HG03521 (cell line): ENCODE measurements at regions not wholly inside any gene's neighbourhood (a gene's known extent, or its start where the extent isn't known, plus 50 kb on each side); places are given as distances from the start of the nearest gene placed in this dataset.
"Not testable (repeated sequence)": the region's sequence is repeated elsewhere in the genome, so short reads cannot be mapped to it uniquely, and the experiment has no call there.

Experiments used
- ATAC-seq: cut with Tn5 transposase; IDR thresholded peaks from one replicate; pipeline ENCODE4 v1.9.1; 2021; ENCODE audit warnings: mild to moderate bottlenecking, moderate library complexity; ENCODE audit not compliant: unreplicated experiment

DNA sequence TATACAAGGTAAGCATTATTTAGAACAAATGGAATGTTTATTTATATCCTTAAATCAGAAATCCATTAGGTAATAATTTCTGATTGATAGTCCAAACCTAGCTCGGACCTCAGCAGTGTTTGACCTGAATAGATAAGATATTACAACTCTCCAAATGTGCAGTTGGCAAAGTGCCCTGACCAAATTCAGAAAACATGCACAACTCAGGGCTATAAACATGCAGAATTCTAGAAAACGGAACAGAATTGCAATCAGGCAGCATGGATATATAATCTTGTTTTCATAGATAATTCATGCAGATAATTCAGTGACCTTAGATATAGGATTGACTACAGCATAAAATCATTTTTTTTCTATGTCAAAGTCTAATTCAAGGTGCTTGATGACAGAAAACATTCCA, 626.6 kb upstream of the CITED2 start:
- no peak for ATAC-seq

DNA sequence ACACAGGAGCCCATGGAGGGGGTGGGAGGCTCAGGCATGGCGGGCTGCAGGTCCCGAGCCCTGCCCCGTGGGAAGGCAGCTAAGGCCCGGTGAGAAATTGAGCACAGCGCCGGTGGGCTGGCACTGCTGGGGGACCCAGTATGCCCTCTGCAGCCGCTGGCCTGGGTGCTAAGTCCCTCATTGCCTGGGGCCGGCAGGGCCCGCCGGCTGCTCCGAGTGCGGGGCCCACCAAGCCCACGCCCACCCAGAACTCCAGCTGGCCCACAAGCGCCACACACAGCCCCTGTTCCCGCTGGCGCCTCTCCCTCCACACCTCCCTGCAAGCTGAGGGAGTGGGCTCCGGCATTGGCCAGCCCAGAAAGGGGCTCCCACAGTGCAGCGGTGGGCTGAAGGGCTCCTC, 625.2 kb upstream of the CITED2 start:
- ATAC-seq = not testable (repeated sequence)

DNA sequence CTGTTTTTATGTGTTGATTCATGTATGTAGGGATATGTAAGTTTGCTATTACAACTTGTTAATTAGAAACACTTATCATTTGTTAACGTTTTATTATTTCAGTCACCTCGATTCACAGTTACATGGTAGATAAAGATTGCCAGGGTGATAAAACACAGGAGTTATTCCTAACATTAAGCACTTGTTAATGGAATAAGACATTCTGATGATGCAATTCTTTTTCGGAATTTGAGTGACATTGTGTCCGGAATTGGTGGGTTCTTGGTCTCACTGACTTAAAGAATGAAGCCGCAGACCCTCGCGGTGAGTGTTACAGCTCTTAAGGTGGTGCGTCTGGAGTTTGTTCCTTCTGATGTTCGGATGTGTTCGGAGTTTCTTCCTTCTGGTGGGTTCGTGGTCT, 624.0 kb upstream of the CITED2 start:
- not testable (repeated sequence) for ATAC-seq

DNA sequence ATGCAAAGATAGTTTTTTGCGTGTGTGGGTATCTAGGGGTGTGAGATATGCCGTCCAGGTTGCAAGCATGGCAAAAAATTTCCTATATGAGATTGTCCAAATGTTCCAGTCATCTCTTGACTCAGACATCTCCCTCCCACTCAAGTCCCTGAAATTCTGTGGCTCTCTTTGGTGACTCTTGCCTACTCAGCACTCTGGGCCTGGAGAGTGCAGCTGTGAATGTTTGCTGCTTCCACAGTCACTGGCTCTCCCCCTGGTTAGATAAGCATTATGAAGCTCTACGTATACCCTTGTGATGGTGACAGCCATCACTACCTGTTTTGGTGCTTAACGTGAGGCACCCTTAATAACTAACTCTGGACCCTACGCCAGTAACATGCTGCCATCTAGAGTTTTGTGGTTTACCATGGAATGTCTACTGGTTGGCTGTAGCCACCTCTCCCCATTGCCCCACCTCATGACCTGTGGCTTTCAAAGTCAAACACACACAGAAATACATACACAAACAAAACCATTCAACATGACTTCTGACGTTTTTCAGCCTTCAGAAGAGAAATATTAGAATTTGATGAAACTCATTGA, 621.9 kb upstream of the CITED2 start:
- no peak for ATAC-seq

DNA sequence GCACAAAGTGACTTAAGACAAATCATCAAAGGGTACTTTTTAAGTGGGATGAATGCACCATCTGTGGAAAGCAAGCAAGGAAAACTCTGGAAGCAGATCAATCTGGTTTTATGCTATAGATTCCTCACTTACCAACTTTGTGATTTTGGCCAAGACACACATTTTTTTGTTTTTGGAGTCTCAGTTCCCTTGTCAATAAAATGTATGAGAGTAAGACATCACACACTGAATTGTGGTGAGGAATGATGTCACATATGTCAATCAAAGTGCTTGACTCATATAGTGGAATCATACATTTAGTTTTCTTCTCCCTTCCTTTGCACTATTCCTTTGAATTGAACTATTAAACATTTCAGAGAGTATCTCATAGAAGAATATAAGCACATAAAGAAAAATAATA, 620.5 kb upstream of the CITED2 start:
- ATAC-seq = no peak

DNA sequence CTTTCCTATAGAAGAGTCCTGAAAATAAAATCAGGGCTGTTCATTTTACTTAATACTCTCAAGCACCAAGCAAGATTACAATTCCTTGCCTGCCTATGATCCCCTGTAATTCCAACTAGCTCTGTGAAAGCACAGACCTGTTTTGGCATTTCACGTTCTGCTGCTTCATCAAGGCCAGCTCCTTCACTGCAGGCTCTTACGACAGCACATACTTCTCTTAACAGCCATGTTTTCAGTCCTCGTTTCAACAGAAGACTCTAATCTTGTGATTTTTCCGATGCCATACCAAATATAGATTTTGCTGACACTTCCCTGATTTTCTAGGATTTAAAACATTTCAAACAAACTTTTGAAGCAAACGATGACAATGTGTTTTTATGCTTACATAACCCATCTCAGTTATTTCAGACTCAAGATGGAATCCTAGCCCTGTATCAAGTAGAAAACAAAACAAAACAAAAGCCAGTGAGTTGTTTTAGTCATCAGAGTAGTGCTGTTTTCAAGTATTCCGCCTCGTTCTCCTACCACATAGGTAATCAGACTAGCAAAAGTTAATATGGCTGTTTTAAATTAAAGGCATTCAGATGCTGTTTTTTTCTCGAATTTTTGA, 616.5 kb upstream of the CITED2 start:
- ATAC-seq = no peak

DNA sequence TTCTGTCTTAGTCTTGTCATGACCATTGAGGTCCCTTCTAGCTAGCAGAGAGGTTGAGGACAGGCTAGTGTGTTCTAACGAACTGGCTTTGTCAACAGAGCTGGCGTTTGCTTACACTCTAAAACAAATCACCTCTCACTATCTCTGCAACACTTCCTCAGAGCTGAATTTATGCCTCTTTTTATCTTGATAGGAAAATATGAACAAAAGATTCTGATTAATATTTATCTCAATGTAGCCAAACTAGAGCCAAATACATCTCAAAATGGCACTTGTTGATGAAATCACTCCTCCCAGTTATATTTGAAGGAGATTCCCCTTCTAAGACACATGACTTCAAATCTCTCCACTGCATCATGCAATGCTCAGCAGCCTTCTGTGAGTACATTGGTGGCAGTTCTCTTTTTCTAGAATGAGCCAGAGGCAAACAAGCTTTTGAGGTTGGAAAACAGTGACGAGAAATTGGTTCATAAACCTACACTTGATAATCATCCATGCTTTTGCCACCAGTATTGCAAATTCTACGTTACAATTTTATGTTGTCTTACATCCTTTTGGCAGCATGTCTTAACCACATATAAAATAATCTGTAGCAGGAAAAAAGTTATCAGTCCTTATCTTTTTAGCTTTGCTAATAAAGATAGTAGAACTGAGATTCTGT, 615.7 kb upstream of the CITED2 start:
- no peak for ATAC-seq

DNA sequence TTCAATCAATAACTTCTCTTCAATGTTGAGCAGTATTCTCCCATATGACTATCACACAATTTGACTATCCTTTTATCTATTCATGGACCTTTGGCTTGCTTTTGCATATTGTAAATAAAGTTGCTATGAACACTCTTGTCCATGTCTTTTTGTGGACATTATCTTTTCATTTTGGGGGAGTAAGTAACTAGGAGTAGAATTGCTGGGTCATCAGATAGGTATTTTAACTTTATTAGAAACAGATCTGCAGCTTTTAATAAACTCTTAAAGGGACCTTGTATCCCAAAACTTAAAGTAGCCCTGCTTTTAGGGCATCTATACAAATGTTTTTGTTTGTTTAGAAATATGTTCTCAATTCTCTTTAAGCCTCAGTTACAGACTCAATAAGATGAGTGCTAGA, 614.2 kb upstream of the CITED2 start:
- no peak for ATAC-seq

DNA sequence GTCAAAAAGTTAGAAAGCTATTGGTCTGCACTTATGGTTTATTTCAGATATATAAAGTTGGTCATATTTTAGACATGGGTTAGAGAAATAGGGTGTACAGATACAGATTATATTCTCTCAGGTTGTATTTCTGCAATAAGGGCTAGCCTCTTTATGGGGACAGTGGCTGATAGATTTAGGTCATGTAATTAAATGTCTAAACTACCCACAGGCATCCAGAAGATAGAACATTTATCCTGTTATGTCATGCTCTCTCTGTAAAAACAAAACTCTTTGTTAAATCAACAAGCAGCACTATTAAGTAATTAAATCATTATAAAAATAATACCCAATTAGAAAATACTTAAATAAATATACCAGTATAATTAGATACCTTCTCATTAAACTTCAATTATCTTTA, 612.6 kb upstream of the CITED2 start:
- ATAC-seq = no peak

DNA sequence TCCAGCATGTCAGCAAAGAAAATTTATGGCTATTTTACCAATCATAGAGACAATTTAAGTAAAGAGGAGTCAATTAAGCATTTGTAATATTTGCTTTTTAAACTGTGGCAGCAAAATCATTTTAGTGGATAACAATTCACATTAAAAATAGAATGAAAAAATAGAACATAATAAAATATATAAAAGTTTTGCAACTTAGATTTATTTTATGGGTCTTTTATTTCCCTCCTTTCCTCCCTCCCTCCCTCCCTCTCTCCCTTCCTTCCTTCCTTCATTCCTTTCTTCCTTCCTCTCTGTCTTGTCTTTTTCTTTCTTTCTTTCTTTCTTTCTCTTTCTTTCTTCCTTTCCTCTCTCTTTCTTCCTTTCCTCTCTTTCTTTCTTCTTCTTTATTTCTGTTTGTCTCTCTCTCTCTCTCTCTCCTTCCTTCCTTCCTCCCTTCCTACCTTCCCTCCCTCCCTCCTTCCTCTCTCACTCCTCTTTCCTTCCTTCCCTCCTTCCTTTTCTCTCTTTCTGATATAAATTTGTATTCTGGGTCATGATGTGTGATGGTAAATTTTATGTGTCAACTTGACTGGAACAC, 610.9 kb upstream of the CITED2 start:
- ATAC-seq = no peak

DNA sequence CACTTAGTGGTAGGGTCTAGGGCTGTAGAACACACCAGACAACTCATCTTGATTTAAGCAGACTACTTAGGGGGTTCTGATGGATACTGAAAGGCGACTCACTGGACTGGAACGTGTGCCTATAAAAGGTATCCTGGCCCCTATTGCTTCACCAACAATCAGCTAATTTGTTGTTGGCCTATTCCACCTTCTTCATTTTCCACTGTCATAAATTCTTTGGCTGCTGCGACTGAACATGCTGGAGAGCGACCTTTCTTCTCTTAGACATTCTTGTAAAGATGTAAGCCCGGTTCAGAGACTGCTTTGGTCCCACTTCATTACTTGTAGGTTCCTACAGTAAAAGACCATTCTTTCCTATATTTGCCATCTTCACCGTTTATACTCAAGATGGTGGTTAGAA, 609.9 kb upstream of the CITED2 start:
- no peak for ATAC-seq

DNA sequence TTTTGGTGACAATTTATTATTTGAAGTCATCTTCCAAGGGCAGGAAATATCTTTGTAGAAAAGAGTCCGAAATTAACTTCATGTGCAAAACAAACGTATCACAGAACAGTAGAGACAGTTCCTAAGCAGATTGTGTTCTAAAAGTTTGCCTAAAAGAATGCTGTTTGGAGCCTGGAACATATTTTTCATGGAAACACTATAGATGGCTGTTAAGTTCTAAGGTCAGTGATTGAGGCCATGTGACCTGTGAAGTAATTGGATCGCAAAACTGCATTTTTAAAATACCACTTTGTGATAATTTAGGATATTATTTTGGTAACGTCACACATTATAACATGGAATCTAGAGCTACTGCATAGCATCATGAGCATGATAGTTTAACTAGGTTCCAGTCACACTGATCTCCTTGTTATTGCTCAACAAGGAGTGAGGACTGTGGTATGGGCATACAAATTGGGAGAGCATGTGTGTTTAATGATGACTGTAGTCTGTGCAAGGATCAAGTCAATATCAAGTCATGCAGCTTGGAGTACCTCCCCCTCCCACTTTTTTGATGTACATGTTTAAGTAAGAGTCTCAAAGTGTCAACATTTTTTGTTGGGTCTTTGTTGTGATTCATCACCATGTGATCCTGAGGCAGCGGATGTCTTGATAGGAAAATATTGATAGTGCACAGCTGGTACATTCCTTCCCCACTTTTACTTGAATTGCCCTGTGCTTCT, 609.3 kb upstream of the CITED2 start:
- no peak for ATAC-seq

DNA sequence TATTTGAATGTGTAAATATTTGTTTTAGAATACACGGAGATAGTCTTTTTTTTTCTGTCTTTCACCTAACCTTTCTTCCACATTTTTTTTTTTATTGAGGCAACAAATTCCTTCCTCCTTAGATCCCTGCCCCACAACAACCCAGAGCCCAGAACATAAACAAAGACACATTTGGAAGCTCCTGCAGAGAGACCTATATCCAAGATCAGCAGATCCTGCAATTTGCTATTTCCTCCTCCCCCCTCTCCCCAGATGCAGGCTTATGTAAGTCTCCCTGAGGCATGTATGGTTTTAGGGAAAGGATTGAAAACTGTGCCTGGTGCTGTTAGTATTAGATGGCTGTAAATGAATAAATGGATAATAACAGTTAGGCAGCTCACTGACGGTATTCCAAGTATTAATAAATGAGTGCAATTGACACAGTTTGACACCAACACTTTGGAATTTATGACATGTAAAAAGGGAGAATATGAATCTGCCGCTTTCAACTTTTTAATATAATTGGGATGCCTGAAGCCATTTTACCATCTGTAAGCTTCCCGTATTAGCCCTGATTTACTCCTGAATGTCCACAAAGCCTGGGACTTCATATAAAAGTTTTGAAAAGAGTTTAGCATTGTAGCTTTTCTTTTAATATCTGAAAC, 608.3 kb upstream of the CITED2 start:
- no peak for ATAC-seq

DNA sequence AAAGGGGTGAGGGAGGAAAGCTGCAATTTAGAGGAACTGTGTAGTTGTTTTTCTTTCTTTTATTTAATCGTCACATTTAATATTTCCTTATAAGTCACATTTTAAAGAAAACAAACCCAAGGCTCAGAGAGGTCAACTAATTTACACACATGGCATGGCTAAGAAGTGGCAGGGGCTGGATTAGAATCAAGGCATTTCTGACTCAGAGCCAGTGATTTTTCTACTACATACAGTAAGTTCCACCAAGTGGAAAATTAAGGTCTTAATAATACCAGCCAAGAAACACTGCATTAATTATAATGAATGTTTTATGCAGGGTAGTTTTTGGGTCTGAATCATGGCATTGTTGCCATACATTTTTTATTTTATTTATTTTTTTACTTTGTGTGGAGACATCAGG, 607.7 kb upstream of the CITED2 start:
- no peak for ATAC-seq

DNA sequence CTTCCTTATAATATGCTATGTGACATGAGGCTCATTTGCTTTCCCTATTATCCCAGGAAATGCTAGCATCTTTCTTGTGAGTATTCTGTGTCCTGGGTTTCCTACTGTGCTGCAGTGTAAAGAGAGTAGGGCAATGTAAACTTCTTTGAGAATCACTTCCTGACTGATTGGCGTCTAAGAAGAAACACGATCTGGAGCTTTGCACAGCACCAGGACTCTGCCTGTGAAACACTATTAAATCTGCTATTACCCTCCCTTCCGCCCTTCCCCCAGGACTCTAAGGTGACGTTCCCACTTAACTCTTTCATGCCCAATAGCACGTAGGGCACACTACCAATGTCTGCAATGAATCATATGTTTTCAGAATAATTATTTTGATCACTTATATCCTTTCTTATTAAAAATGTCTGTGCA, 607.3 kb upstream of the CITED2 start:
- no peak for ATAC-seq

DNA sequence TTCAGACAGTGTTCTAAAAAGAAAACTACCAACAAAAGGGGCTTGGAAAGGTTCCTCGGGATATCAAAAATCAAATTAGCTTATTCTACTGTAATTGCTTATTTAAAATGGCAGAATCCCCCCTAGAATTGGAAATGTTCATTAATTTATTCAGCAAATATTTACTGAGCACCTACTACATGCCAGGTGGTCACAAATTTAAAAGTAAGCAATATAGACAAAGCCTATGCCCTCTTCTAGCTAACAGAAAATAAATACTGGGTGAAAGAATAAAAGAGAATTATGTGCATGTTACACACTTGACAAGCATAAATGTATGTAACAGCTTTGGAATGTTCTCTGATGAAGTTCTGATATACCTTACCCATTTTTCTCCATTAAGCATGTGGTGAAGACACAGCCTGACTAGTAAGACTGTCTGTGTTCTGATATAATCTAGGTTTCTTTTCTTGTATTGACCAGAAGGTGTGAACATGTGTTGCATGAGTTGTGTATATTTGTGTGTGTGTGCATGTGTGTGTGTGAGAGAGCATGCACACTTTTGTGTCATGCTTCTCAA, 606.7 kb upstream of the CITED2 start:
- ATAC-seq = no peak

DNA sequence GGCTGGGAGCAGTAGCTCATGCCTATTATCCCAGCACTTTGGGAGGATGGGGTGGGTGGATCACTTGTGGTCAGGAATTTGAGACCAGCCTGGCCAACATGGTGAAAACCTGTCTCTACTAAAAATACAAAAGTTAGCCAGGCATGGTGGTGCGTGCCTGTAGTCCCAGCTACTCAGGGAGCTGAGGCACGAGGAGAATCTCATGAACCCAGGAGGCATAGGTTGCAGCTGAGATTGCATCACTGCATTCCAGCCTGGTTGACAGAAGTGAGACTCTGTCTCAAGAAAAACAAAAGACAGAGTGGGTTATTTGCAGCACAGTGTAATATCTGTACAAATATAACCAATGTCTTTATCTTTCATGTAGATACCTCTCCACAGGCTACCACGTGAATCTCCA, 606.2 kb upstream of the CITED2 start:
- not testable (repeated sequence) for ATAC-seq

DNA sequence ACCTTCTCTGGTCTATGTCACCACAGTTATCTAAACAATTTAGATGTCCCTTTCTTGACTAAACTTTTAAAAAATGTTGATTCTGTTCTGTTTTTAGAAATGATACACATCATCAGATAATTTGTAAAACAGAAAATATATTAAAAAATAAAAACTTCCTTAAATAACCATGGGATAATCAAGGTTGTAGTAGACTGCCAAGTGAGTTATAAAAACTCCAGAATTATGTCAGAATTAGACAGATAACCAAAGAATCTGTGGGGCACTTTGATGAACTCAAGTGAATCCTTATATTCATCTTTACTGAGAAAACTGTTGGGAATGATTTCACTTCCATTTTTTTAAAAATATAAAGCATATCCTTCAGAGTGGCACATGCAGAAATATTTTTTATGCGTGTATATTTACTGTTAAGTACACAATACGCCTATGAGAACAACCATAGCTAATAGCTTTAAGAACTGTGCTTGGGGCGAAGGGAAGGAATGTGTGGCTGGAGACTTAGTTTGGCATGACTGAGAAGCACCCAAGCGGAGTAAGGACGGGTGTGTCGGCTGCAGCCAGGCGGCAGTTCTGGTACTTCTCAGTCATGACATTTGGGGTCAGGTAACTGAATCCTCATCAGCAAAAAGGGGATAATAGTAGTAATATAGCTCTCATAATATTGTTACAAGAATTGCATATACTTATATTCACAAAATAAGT, 604.7 kb upstream of the CITED2 start:
- no peak for ATAC-seq

DNA sequence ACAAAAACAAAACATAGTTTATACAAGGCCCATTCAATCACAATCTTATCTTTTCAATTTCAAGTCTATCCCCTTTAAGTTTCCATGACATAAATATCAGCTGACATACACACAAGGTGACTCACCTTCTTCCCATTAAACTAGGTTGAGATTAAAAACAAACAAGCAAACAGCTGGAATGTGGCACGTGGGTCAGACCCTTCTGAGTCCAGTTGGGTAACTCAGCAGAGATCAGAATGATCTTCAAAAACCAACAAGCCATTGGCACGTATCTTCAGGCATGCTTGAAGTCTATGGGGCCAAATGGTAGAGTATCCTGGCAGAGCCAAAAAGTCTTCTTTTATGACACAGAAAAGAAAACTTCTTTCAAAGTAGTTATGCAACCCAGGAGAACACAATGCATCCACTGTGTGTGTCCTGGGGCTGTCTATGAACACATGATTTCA, 603.5 kb upstream of the CITED2 start:
- ATAC-seq = no peak

DNA sequence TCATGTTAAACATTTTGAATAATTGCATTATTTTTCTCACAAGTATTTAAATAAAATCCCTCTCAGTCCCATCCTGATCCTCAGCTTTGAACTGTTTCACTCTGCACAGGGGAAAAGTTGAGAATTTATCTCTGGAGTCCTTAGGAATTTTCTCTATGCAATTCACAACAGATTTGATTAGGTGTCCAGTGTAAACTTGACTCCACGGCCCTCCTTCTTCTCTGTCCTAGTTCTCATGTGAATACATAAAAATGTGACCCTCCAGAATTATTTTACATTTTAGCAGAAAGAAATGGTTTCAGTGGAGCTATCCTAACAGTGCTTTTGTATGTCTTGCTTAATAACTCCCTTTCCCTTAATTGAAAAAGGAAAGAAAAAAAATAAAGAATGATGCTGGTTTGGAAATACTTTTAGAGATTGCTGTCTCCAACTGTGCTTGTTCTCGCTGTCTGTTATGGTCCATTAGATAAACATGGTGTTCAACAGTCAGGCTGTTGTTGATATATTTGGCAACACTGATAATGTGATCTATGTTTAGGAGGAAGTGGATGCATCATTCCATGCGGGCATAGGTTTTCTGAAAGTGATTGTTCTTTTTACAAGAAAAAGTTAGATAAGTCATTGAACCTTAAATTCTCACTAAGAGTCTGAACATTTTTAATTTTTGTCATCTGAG, 599.4 kb upstream of the CITED2 start:
- no peak for ATAC-seq
